ENCODE measurements at regions not wholly inside any gene's neighbourhood (a gene's known extent, or its start where the extent isn't known, plus 50 kb on each side); places are given as distances from the start of the nearest gene placed in this dataset.

DNA sequence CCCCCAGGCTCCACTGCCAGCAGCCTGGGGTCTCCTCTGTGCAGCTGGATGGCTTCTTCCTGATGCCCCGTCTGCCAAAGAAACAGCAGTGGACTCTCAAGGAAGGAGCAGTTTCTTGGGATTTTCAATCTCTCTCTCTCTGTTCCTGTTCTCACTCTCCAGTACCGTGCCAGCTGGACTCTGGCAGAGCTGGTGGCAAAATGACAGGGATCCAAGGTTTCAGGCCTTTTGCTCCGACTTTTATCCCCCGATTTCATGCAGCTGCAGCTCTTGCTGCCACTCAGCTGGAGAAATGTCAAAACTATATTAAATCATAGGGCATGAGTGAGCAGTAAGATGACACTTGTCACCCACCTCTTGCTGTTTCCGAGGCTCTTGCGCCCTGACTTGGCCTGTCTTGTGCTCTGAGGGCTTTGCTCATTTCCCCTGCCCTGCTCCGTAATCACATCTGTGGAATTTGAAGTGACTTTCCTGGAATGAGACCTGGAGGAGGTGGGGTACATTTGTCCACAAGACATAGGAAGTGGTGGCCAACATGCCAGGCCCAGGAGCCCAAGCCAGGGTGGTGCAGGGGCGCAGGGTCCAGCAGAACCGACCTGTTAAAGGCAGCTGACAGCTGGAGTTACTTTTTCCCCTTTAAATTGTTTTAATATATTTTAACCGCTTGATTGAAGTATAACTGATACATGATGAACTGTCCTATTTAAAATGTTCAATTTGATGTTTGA is 576.2 kb downstream of the PTPRU start:
- no peak for DNase-seq (ENCODE audit: extremely low spot score)
- ChIA-PET CTCF (no interaction called here), POLR2A (no interaction called here)
- no peak for TF ChIP-seq LEF1 (IDR thresholded peaks at IDR 0.05; ENCODE audit: borderline replicate concordance)
- no peak for TF ChIP-seq HDGF (IDR thresholded peaks at IDR 0.05; ENCODE audit: borderline replicate concordance)
- TF ChIP-seq FOXA1 (IDR thresholded peaks at IDR 0.05): no peak
- TF ChIP-seq SUZ12 (IDR thresholded peaks at IDR 0.05): no peak
- no peak for TF ChIP-seq FOXK2 (IDR thresholded peaks at IDR 0.05)
- no peak for TF ChIP-seq CTBP1 (IDR thresholded peaks at IDR 0.05; ENCODE audit: borderline replicate concordance)
- TF ChIP-seq SP1 (IDR thresholded peaks at IDR 0.05): no peak
- no peak for TF ChIP-seq TARDBP (IDR thresholded peaks at IDR 0.05)
- no peak for TF ChIP-seq NFRKB (IDR thresholded peaks at IDR 0.05)
- no peak for TF ChIP-seq BHLHE40 (IDR thresholded peaks at IDR 0.05; ENCODE audit: borderline replicate concordance)
- TF ChIP-seq ARNT (IDR thresholded peaks at IDR 0.05): no peak
- TF ChIP-seq L3MBTL2 (conservative IDR thresholded peaks at IDR 0.05): no peak
- TF ChIP-seq ELF4 (IDR thresholded peaks at IDR 0.05): no peak
- no peak for TF ChIP-seq ZNF384 (IDR thresholded peaks at IDR 0.05)
- TF ChIP-seq FOXM1 (IDR thresholded peaks at IDR 0.05; ENCODE audit: borderline replicate concordance): no peak
- TF ChIP-seq PKNOX1 (IDR thresholded peaks at IDR 0.05): no peak

- ChIA-PET CTCF (no interaction called here), POLR2A (no interaction called here)
- DNase-seq (ENCODE audit: extremely low spot score): no peak
- TF ChIP-seq CTBP1 (IDR thresholded peaks at IDR 0.05; ENCODE audit: borderline replicate concordance) (no peak), FOXM1 (IDR thresholded peaks at IDR 0.05; ENCODE audit: borderline replicate concordance) (no peak), HDGF (IDR thresholded peaks at IDR 0.05; ENCODE audit: borderline replicate concordance) (no peak), ARNT (IDR thresholded peaks at IDR 0.05) (no peak), TARDBP (IDR thresholded peaks at IDR 0.05) (no peak), BHLHE40 (IDR thresholded peaks at IDR 0.05; ENCODE audit: borderline replicate concordance) (no peak), ELF4 (IDR thresholded peaks at IDR 0.05) (no peak), L3MBTL2 (conservative IDR thresholded peaks at IDR 0.05) (no peak), FOXA1 (IDR thresholded peaks at IDR 0.05) (no peak), NFRKB (IDR thresholded peaks at IDR 0.05) (no peak), FOXK2 (IDR thresholded peaks at IDR 0.05) (no peak), SUZ12 (IDR thresholded peaks at IDR 0.05) (no peak), PKNOX1 (IDR thresholded peaks at IDR 0.05) (no peak), SP1 (IDR thresholded peaks at IDR 0.05) (no peak), ZNF384 (IDR thresholded peaks at IDR 0.05) (no peak), LEF1 (IDR thresholded peaks at IDR 0.05; ENCODE audit: borderline replicate concordance) (no peak)
These were observed 575.5 kb downstream of the PTPRU start for GRCh38 chr1:29811727-29812407.

GRCh38 chr1:29811247-29811646 is 574.9 kb downstream of the PTPRU start:
- POLR2A ChIA-PET: no interaction called here
- no peak for TF ChIP-seq CTBP1 (IDR thresholded peaks at IDR 0.05; ENCODE audit: borderline replicate concordance)
- CTCF ChIA-PET: no interaction called here
- peak; percentile 4 for DNase-seq (ENCODE audit: extremely low spot score)

GRCh38 chr1:29810121-29811120 is 574.1 kb downstream of the PTPRU start:
- ChIA-PET CTCF (interaction anchor here (0.5 kb wide), 1 partner anchor 67 kb away, joined by 4 read pairs; no protein-coding TSS in a partner anchor), POLR2A (no interaction called here)
- peak; percentile 5 for DNase-seq (ENCODE audit: extremely low spot score)
- TF ChIP-seq SUZ12 (IDR thresholded peaks at IDR 0.05): no peak
- TF ChIP-seq SP1 (IDR thresholded peaks at IDR 0.05): no peak

- CTCF ChIA-PET: no interaction called here
- POLR2A ChIA-PET: no interaction called here
- DNase-seq (ENCODE audit: extremely low spot score): no peak
- no peak for TF ChIP-seq FOXM1 (IDR thresholded peaks at IDR 0.05; ENCODE audit: borderline replicate concordance)
These were observed 573.3 kb downstream of the PTPRU start for GRCh38 chr1:29809446-29810120.

DNA sequence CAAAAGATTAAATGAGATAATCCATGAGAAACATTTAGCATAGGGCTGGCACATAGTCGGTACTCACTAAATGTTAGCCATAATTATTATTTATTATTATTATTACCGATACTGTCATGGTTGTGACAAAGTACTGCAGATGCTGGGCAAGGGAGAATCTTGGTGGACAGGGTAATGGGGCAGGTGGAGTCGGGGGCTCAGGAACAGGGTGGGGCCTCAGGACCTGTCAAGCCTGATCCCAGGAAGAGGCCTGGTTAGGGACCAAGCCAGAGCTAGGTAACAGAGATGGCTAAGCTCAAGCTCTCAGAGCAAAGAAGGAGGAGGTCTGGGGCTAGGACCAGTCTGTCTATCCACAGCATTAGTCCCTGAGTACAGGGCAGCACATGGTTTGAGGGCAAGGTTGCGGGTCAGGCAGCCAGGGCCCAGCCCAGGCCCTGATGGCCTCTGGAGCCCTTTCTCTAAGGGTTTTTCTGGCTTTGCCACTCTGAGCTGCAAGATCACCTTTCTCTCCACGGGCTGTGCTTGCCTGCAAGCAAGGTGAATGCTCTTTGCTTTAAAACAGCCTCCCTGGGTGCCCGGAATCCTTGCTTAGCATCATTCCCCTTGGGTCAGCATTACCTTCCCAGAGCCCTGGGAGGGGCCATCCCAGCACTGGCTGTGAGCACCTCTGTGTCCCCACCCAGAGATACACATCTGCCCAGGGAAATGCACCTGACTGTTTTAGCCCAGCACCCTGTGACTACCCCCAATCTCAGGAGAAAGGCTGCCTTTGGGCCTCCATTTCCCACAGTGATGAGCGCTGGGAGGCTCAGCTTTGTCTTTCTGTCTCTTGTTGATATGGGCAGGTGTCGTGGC is 572.0 kb downstream of the PTPRU start:
- POLR2A ChIA-PET: no interaction called here
- TF ChIP-seq FOXM1 (IDR thresholded peaks at IDR 0.05; ENCODE audit: borderline replicate concordance) (no peak), ZNF384 (IDR thresholded peaks at IDR 0.05) (no peak), HDGF (IDR thresholded peaks at IDR 0.05; ENCODE audit: borderline replicate concordance) (no peak), ARNT (IDR thresholded peaks at IDR 0.05) (no peak), BHLHE40 (IDR thresholded peaks at IDR 0.05; ENCODE audit: borderline replicate concordance) (no peak), L3MBTL2 (conservative IDR thresholded peaks at IDR 0.05) (no peak), SP1 (IDR thresholded peaks at IDR 0.05) (no peak), SUZ12 (IDR thresholded peaks at IDR 0.05) (no peak), PKNOX1 (IDR thresholded peaks at IDR 0.05) (no peak), LEF1 (IDR thresholded peaks at IDR 0.05; ENCODE audit: borderline replicate concordance) (no peak), NFRKB (IDR thresholded peaks at IDR 0.05) (no peak), TARDBP (IDR thresholded peaks at IDR 0.05) (no peak), FOXA1 (IDR thresholded peaks at IDR 0.05) (no peak), FOXK2 (IDR thresholded peaks at IDR 0.05) (no peak), ELF4 (IDR thresholded peaks at IDR 0.05) (no peak), CTBP1 (IDR thresholded peaks at IDR 0.05; ENCODE audit: borderline replicate concordance) (no peak)

More for the DNA sequence above, 572.0 kb downstream of the PTPRU start:
- peak; percentile 3 for DNase-seq (ENCODE audit: extremely low spot score)
- CTCF ChIA-PET: no interaction called here
